Testis (tissue), 2 donors: ENCODE measurements at regions not wholly inside any gene's neighbourhood (a gene's known extent, or its start where the extent isn't known, plus 50 kb on each side); places are given as distances from the start of the nearest gene placed in this dataset.

ENCODE experiments used
- CTCF ChIP-seq, 3 experiments: fragments of 450-650 bp in 2 of 3; fragments of 200-600 bp in 1 of 3; sonication (generic) in 1 of 3; IDR thresholded peaks; one replicate each; pipeline ENCODE4 v1.5.1; 2016 to 2019; ENCODE audit warnings: antibody characterized with exemption in 3 of 3, mild to moderate bottlenecking in 2 of 3, moderate library complexity in 1 of 3
- POLR2A ChIP-seq: fragments of 450-650 bp; IDR thresholded peaks from one replicate; pipeline ENCODE4 v1.6.1; 2017; ENCODE audit warnings: antibody characterized with exemption, mild to moderate bottlenecking, moderate library complexity

GRCh38 chr10:120156614-120157274, 264.2 kb downstream of the SEC23IP start:
- TF ChIP-seq POLR2A (no peak), CTCF (IDR thresholded peaks at IDR 0.05) (no peak)
